ENCODE measurements at regions not wholly inside any gene's neighbourhood (a gene's known extent, or its start where the extent isn't known, plus 50 kb on each side); places are given as distances from the start of the nearest gene placed in this dataset.

DNA sequence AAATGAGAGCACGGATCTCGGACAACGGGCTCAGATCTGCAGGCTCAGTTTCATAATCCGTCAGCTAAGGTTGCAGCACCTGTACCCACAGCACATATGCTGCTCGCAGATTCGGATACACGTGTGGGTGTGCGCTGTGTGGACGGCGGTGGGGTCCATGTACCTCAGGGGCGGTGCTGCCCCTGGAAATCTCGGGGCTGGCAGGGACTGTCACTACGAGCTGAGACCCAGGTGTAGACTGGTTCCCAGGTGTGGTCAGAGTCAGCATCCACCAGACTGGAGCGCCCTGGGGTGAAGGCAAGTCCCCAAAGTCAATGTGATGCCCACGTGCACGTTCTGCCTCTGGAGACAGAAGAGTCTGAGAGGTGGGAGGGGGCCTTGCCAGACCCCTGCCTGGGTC lies 989.3 kb downstream of the BRD1 start:
- no peak for TF ChIP-seq CTCF (IDR thresholded peaks at IDR 0.05; ENCODE audit: insufficient read depth, low read depth, low read length, missing control alignments)
- no peak for DNase-seq (ENCODE audit: low read depth)
- H3K4me3 ChIP-seq (ENCODE audit: low read length) = no peak overlapping the region

DNA sequence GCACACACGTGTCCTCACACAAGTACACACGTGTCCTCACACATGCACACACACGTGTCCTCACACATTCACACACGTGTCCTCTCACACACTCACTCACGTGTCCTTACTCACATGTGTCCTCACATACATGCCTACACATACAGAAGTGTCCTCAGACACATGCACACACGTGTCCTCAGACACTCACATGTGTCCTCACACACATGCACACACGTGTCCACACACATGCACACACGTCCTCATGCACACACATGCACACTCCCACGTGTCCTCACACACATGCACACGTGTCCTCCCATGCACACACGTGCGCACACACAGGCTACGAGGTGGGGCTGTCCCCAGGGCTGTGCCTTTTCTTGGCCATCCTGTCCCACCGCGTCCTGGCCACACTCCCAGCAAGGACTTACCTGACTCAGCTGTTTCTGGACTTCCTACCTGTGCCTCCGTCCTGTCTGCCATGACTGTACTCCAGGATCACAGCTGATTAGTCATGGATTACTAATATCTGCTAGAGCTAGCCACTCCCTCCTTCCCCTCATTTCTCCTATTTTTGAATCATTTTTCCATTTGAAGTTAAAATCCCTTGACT lies 990.2 kb downstream of the BRD1 start:
- no peak overlapping the region for H3K4me3 ChIP-seq (ENCODE audit: low read length)
- no peak for TF ChIP-seq CTCF (IDR thresholded peaks at IDR 0.05; ENCODE audit: insufficient read depth, low read depth, low read length, missing control alignments)
- DNase-seq (ENCODE audit: low read depth) = peak; percentile 23

DNA sequence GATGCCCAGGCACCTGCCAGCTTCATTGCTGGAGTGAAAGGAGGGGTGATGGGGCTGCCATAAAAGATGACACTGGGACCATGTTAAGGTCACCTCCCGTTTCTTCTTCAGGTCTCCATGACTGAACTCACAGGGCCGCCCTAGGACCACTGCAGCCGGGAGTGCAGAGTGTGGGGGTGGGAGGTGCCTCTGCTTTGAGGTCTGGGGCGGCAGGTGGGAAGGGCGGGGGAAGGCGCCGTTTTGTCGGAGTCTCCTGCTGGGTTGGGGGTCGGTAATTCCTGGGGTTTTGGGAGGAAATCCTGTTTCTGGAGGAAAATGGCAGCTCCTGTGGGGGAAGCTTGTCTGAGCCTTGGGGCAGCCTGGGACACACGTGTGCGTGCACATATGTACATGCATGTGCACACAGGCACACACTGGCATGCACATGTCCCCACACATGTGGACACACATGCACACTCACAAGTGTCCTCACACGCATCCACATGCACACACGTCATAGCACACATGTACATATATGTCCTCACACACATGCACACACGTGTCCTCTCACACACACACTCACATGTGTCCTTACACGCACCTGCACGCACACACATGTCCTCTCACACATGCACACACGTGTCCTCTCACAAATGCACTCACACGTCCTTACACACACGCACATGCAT lies 990.9 kb downstream of the BRD1 start:
- no peak for DNase-seq (ENCODE audit: low read depth)
- H3K4me3 ChIP-seq (ENCODE audit: low read length) = no peak overlapping the region
- TF ChIP-seq CTCF (IDR thresholded peaks at IDR 0.05; ENCODE audit: insufficient read depth, low read depth, low read length, missing control alignments) = no peak

DNA sequence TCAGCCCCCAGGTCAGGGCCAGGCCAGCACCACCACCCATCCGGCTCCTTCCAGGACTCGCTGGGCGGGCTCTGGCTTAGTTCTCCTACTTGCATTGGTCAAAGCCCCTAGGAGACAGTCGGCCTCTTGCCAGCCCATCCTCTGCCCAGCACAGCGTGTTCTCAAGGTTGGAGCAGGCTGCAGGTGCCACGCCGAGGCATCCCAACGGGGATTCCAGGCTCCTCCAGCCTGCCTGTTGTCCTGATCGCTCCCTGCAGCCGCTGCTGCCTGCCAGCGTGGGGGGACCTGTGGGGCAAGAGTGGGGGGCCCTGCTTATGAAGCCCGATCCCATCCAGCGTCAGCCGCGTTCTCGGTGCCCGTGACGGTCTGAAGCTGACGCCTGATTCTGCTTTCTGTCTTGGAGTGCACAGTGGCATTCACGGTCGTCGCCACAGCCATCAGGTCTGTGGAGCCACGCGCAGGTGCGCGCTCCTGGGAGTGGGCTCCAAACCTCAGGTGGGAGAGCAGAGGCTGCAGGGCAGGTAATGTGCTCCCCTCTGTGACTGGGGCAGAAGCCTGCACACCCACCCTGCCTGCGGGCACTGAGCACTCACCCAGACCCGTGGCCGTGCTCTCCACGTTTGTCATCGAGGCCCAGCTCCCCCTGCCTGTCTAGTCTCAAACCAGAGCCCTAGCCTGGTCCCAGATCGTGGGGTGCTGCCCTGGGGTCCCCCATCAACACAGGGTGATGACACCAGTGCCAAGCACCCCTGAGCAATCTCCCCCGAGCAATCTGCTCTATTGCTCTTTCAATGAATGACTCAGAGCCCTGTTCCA lies 991.6 kb downstream of the BRD1 start:
- TF ChIP-seq CTCF (IDR thresholded peaks at IDR 0.05; ENCODE audit: insufficient read depth, low read depth, low read length, missing control alignments) = no peak
- DNase-seq (ENCODE audit: low read depth) = no peak
- H3K4me3 ChIP-seq (ENCODE audit: low read length) = no peak overlapping the region

DNA sequence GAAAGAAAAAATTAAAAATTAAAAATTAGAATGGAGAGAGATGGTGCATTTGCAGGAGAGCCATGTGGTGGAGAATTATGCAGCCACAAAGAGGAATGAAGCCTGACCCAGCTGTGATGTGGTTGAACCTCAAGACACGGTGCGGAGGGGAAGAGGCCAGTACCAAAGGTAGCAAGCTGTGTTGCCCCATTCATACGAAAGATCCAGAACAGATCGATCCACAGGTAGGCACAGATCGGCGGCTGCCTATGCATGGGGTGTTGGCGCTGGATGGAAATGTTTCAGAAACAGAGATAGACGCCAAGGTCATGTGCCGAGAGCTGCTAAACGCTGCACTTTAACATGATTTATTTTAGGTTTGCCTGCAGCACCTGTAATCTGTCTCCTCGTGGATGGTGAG lies 992.3 kb downstream of the BRD1 start:
- H3K4me3 ChIP-seq (ENCODE audit: low read length) = no peak overlapping the region
- TF ChIP-seq CTCF (IDR thresholded peaks at IDR 0.05; ENCODE audit: insufficient read depth, low read depth, low read length, missing control alignments) = no peak
- DNase-seq (ENCODE audit: low read depth) = no peak

DNA sequence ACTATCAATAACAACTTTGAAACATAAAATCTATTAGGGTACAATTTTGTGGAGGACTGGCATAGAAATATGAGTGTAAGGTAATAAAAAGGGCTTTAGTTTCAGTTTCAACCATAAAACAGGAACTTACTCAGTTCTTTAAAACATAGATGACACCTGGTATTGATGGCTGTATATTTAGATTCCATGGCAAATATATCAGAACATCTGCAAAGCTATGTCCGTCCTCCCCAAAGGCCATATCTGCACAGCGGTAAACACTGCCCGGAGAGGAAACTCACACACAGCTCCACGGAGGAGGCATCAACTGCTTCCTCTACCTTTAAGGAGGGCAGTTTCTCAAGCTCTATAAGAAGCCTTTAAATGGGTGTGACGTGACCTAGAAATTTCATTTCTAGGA lies 993.3 kb downstream of the BRD1 start:
- TF ChIP-seq CTCF (IDR thresholded peaks at IDR 0.05; ENCODE audit: insufficient read depth, low read depth, low read length, missing control alignments) = no peak
- DNase-seq (ENCODE audit: low read depth) = no peak

More for the DNA sequence above, 993.3 kb downstream of the BRD1 start:
- no peak overlapping the region for H3K4me3 ChIP-seq (ENCODE audit: low read length)

Data from epithelial cell of esophagus (primary cell).